ENCODE measurements at regions not wholly inside any gene's neighbourhood (a gene's known extent, or its start where the extent isn't known, plus 50 kb on each side); places are given as distances from the start of the nearest gene placed in this dataset.

GRCh38 chr2:241974851-241975592 lies 105.5 kb downstream of the RTP5 start:
- Histone ChIP-seq H3K9me3 (no peaks in the 10 kb centered on the region), H3K27me3 (no peaks in the 10 kb centered on the region), H3K4me1 (no peaks in the 10 kb centered on the region), H3K36me3 (no peaks in the 10 kb centered on the region; the same call in 1 of the 2 replicates), H3K4me3 (ENCODE audit: low read depth, low read length) (no peak overlapping the region)
- DNase-seq: no peak
- TF ChIP-seq CTCF (IDR thresholded peaks at IDR 0.05; ENCODE audit: low read depth, low read length): no peak

GRCh38 chr2:241975593-241976284 lies 106.2 kb downstream of the RTP5 start:
- H3K9me3 ChIP-seq: no peaks in the 10 kb centered on the region
- no peak overlapping the region for H3K4me3 ChIP-seq (ENCODE audit: low read depth, low read length)
- no peak for DNase-seq
- no peaks in the 10 kb centered on the region; the same call in 1 of the 2 replicates for H3K36me3 ChIP-seq
- no peak for TF ChIP-seq CTCF (IDR thresholded peaks at IDR 0.05; ENCODE audit: low read depth, low read length)
- H3K27me3 ChIP-seq: no peaks in the 10 kb centered on the region
- H3K4me1 ChIP-seq: no peaks in the 10 kb centered on the region

- H3K36me3 ChIP-seq: no peaks in the 10 kb centered on the region; the same call in 1 of the 2 replicates
- no peak overlapping the region for H3K4me3 ChIP-seq (ENCODE audit: low read depth, low read length)
- H3K27me3 ChIP-seq: no peaks in the 10 kb centered on the region
- DNase-seq: no peak
- no peaks in the 10 kb centered on the region for H3K4me1 ChIP-seq
- TF ChIP-seq CTCF (IDR thresholded peaks at IDR 0.05; ENCODE audit: low read depth, low read length): no peak
- H3K9me3 ChIP-seq: no peaks in the 10 kb centered on the region
Measured at GRCh38 chr2:241976296-241976695, 106.8 kb downstream of the RTP5 start.

- Histone ChIP-seq H3K4me1 (no peaks in the 10 kb centered on the region), H3K27me3 (no peaks in the 10 kb centered on the region), H3K9me3 (no peaks in the 10 kb centered on the region), H3K36me3 (no peaks in the 10 kb centered on the region; the same call in 1 of the 2 replicates), H3K4me3 (ENCODE audit: low read depth, low read length) (no peak overlapping the region)
- TF ChIP-seq CTCF (IDR thresholded peaks at IDR 0.05; ENCODE audit: low read depth, low read length): no peak
- DNase-seq: no peak
Measured at GRCh38 chr2:241977557-241978300, 108.2 kb downstream of the RTP5 start.

GRCh38 chr2:241978670-241979069 lies 109.1 kb downstream of the RTP5 start:
- Histone ChIP-seq H3K4me1 (no peaks in the 10 kb centered on the region), H3K27me3 (no peaks in the 10 kb centered on the region), H3K4me3 (ENCODE audit: low read depth, low read length) (no peak overlapping the region), H3K36me3 (no peaks in the 10 kb centered on the region; the same call in 1 of the 2 replicates), H3K9me3 (no peaks in the 10 kb centered on the region)
- no peak for TF ChIP-seq CTCF (IDR thresholded peaks at IDR 0.05; ENCODE audit: low read depth, low read length)
- no peak for DNase-seq

Data from BE2C (cell line).